ENCODE measurements at regions not wholly inside any gene's neighbourhood (a gene's known extent, or its start where the extent isn't known, plus 50 kb on each side); places are given as distances from the start of the nearest gene placed in this dataset.

GRCh38 chr5:158398360-158399201 lies 539.6 kb upstream of the CLINT1 start:
- Histone ChIP-seq H2AFZ (ENCODE audit: low read length) (peak overlapping the region; percentile 26), H3K4me3 (ENCODE audit: low read length) (no peak overlapping the region), H3K4me1 (ENCODE audit: low read length) (peaks cover 44% of the 10 kb centered on the region), H3F3A (ENCODE audit: insufficient read depth, low read length) (peaks cover 15% of the 10 kb centered on the region), H3K27me3 (replicated peaks; ENCODE audit: insufficient read depth, low read length) (no peaks in the 10 kb centered on the region), H3K4me2 (ENCODE audit: low read depth, low read length) (peak overlapping the region; percentile 45), H3K9me3 (replicated peaks; ENCODE audit: insufficient read depth, low read length) (no peaks in the 10 kb centered on the region), H3K27ac (ENCODE audit: low read length) (peak overlapping the region; percentile 83), H3K36me3 (replicated peaks; ENCODE audit: insufficient read depth, low read length) (no peaks in the 10 kb centered on the region), H3K9me2 (replicated peaks; ENCODE audit: insufficient read depth, low read length) (no peaks in the 10 kb centered on the region), H3K79me2 (ENCODE audit: low read length) (no peaks in the 10 kb centered on the region), H4K20me1 (ENCODE audit: insufficient read depth, low read length) (no peaks in the 10 kb centered on the region), H3K9ac (ENCODE audit: low read length) (peak overlapping the region; percentile 2; the same call in 1 of the 2 replicates)
- TF ChIP-seq EZH2phosphoT487 (IDR thresholded peaks at IDR 0.05; ENCODE audit: low read length) (no peak), EZH2 (optimal IDR thresholded peaks at IDR 0.05; ENCODE audit: low read depth, low read length) (no peak), CTCF (IDR thresholded peaks at IDR 0.05; ENCODE audit: low read length) (no peak)
- DNase-seq, result peak; percentile 90

GRCh38 chr5:158397278-158397677 lies 538.3 kb upstream of the CLINT1 start:
- H2AFZ ChIP-seq (ENCODE audit: low read length), result no peak overlapping the region
- no peaks in the 10 kb centered on the region for H3K9me2 ChIP-seq (replicated peaks; ENCODE audit: insufficient read depth, low read length)
- H4K20me1 ChIP-seq (ENCODE audit: insufficient read depth, low read length), result no peaks in the 10 kb centered on the region
- H3F3A ChIP-seq (ENCODE audit: insufficient read depth, low read length), result peaks cover 15% of the 10 kb centered on the region
- H3K9ac ChIP-seq (ENCODE audit: low read length), result no peak overlapping the region
- H3K27me3 ChIP-seq (replicated peaks; ENCODE audit: insufficient read depth, low read length), result no peaks in the 10 kb centered on the region
- H3K9me3 ChIP-seq (replicated peaks; ENCODE audit: insufficient read depth, low read length), result no peaks in the 10 kb centered on the region
- no peak overlapping the region for H3K4me2 ChIP-seq (ENCODE audit: low read depth, low read length)
- peaks cover 43% of the 10 kb centered on the region for H3K4me1 ChIP-seq (ENCODE audit: low read length)
- H3K27ac ChIP-seq (ENCODE audit: low read length), result no peak overlapping the region
- H3K79me2 ChIP-seq (ENCODE audit: low read length), result no peaks in the 10 kb centered on the region
- no peaks in the 10 kb centered on the region for H3K36me3 ChIP-seq (replicated peaks; ENCODE audit: insufficient read depth, low read length)
- TF ChIP-seq CTCF (IDR thresholded peaks at IDR 0.05; ENCODE audit: low read length), result no peak
- no peak for TF ChIP-seq EZH2phosphoT487 (IDR thresholded peaks at IDR 0.05; ENCODE audit: low read length)
- TF ChIP-seq EZH2 (optimal IDR thresholded peaks at IDR 0.05; ENCODE audit: low read depth, low read length), result no peak
- DNase-seq, result no peak
- H3K4me3 ChIP-seq (ENCODE audit: low read length), result no peak overlapping the region

GRCh38 chr5:158394102-158394501 lies 535.2 kb upstream of the CLINT1 start:
- Histone ChIP-seq H3K9me2 (replicated peaks; ENCODE audit: insufficient read depth, low read length) (no peaks in the 10 kb centered on the region), H3F3A (ENCODE audit: insufficient read depth, low read length) (peaks cover 10% of the 10 kb centered on the region), H3K4me1 (ENCODE audit: low read length) (peaks cover 16% of the 10 kb centered on the region), H4K20me1 (ENCODE audit: insufficient read depth, low read length) (no peaks in the 10 kb centered on the region), H3K9ac (ENCODE audit: low read length) (no peak overlapping the region), H3K9me3 (replicated peaks; ENCODE audit: insufficient read depth, low read length) (no peaks in the 10 kb centered on the region), H3K4me2 (ENCODE audit: low read depth, low read length) (no peak overlapping the region), H3K36me3 (replicated peaks; ENCODE audit: insufficient read depth, low read length) (no peaks in the 10 kb centered on the region), H3K4me3 (ENCODE audit: low read length) (no peak overlapping the region), H3K27me3 (replicated peaks; ENCODE audit: insufficient read depth, low read length) (no peaks in the 10 kb centered on the region), H2AFZ (ENCODE audit: low read length) (no peak overlapping the region), H3K79me2 (ENCODE audit: low read length) (no peaks in the 10 kb centered on the region), H3K27ac (ENCODE audit: low read length) (no peak overlapping the region)
- no peak for DNase-seq
- TF ChIP-seq EZH2phosphoT487 (IDR thresholded peaks at IDR 0.05; ENCODE audit: low read length) (no peak), CTCF (IDR thresholded peaks at IDR 0.05; ENCODE audit: low read length) (no peak), EZH2 (optimal IDR thresholded peaks at IDR 0.05; ENCODE audit: low read depth, low read length) (no peak)

Data from MM.1S (cell line).